ENCODE measurements at regions not wholly inside any gene's neighbourhood (a gene's known extent, or its start where the extent isn't known, plus 50 kb on each side); places are given as distances from the start of the nearest gene placed in this dataset.
"Not testable (repeated sequence)": the region's sequence is repeated elsewhere in the genome, so short reads cannot be mapped to it uniquely, and the experiment has no call there.

DNA sequence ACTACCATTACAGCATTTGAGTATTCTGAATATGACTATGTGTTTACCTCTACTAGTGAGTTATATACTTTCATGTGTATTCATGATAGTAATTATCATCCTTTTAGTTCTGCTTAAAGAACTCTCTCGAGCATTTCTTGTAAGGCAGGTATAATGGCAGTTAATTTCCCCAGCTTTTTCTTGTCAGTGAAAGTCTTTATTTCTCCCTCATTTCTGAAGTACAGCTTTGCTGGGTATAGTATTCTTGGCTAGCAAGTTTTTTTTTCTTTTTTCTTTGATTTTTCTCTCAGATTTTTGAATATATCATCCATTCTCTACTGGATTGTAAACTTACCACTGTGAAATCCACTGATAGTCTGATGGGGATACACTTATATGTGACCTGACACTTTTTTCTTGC lies 165.9 kb upstream of the ARHGAP5 start:
- Histone ChIP-seq H3K27ac (ENCODE audit: low read length) (no peak overlapping the region), H3K4me3 (ENCODE audit: low read length) (no peak overlapping the region), H4K20me1 (ENCODE audit: insufficient read depth, low read length) (no peaks in the 10 kb centered on the region), H3K36me3 (replicated peaks; ENCODE audit: low read depth, low read length) (no peaks in the 10 kb centered on the region), H2AFZ (ENCODE audit: low read depth, low read length) (no peak overlapping the region), H3K9ac (ENCODE audit: low read length) (no peak overlapping the region), H3K27me3 (ENCODE audit: low read depth, low read length) (no peaks in the 10 kb centered on the region), H3K4me1 (ENCODE audit: low read length) (no peaks in the 10 kb centered on the region), H3K9me3 (ENCODE audit: insufficient read depth, low read length) (peaks cover 5% of the 10 kb centered on the region; the same call in 1 of the 2 replicates), H3K4me2 (ENCODE audit: low read length) (no peak overlapping the region), H3K79me2 (ENCODE audit: low read length) (no peaks in the 10 kb centered on the region)
- no peak for TF ChIP-seq EZH2phosphoT487 (IDR thresholded peaks at IDR 0.05; ENCODE audit: low read depth)

DNA sequence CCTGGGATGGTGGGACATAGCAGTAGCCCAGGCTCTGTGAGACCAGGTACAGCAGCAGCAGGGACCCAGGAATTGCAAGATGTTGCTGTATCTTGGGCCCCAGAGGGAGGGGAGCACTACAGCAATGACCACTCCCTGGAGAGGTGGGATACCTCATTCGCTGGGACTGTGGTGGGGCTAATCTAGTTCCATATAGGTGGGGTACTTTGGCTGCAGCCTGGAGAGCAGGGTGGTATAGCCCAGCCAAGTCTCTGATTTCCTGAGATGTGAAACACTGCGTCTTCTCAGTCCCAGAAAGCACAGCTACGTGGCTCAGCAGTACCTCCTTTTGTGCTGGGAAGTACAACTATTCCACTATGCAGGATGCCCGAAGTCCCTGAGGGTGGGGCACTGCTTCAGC lies 163.7 kb upstream of the ARHGAP5 start:
- H3K27me3 ChIP-seq (ENCODE audit: low read depth, low read length), result no peaks in the 10 kb centered on the region
- H3K79me2 ChIP-seq (ENCODE audit: low read length), result no peaks in the 10 kb centered on the region
- H3K9me3 ChIP-seq (ENCODE audit: insufficient read depth, low read length), result peaks cover 5% of the 10 kb centered on the region; the same call in 1 of the 2 replicates
- no peak overlapping the region for H3K9ac ChIP-seq (ENCODE audit: low read length)
- no peak overlapping the region for H3K4me3 ChIP-seq (ENCODE audit: low read length)
- TF ChIP-seq, protein P1, sequence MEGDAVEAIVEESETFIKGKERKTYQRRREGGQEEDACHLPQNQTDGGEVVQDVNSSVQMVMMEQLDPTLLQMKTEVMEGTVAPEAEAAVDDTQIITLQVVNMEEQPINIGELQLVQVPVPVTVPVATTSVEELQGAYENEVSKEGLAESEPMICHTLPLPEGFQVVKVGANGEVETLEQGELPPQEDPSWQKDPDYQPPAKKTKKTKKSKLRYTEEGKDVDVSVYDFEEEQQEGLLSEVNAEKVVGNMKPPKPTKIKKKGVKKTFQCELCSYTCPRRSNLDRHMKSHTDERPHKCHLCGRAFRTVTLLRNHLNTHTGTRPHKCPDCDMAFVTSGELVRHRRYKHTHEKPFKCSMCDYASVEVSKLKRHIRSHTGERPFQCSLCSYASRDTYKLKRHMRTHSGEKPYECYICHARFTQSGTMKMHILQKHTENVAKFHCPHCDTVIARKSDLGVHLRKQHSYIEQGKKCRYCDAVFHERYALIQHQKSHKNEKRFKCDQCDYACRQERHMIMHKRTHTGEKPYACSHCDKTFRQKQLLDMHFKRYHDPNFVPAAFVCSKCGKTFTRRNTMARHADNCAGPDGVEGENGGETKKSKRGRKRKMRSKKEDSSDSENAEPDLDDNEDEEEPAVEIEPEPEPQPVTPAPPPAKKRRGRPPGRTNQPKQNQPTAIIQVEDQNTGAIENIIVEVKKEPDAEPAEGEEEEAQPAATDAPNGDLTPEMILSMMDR (IDR thresholded peaks at IDR 0.05; ENCODE audit: low read depth, low read length), result no peak
- no peak overlapping the region for H3K27ac ChIP-seq (ENCODE audit: low read length)
- H4K20me1 ChIP-seq (ENCODE audit: insufficient read depth, low read length), result no peaks in the 10 kb centered on the region
- no peak overlapping the region for H3K4me2 ChIP-seq (ENCODE audit: low read length)
- no peak overlapping the region for H2AFZ ChIP-seq (ENCODE audit: low read depth, low read length)
- no peaks in the 10 kb centered on the region for H3K36me3 ChIP-seq (replicated peaks; ENCODE audit: low read depth, low read length)
- no peaks in the 10 kb centered on the region for H3K4me1 ChIP-seq (ENCODE audit: low read length)

DNA sequence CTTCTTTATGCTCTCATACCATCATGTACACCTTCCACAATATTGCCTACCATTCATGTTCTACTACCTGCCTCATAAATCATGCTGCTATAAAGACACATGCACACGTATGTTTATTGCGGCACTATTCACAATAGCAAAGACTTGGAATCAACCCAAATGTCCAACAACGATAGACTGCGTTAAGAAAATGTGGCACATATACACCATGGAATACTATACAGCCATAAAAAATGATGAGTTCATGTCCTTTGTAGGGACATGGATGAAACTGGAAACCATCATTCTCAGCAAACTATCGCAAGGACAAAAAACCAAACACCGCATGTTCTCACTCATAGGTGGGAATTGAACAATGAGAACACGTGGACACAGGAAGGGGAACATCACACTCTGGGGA lies 158.8 kb upstream of the ARHGAP5 start:
- H3K4me1 ChIP-seq (ENCODE audit: low read length); H3K4me3 ChIP-seq (ENCODE audit: low read length); H3K27ac ChIP-seq (ENCODE audit: low read length); H4K20me1 ChIP-seq (ENCODE audit: insufficient read depth, low read length); H3K4me2 ChIP-seq (ENCODE audit: low read length); H3K36me3 ChIP-seq (replicated peaks; ENCODE audit: low read depth, low read length); H3K79me2 ChIP-seq (ENCODE audit: low read length); H3K27me3 ChIP-seq (ENCODE audit: low read depth, low read length); H2AFZ ChIP-seq (ENCODE audit: low read depth, low read length); H3K9ac ChIP-seq (ENCODE audit: low read length); H3K9me3 ChIP-seq (ENCODE audit: insufficient read depth, low read length): not testable (repeated sequence)

DNA sequence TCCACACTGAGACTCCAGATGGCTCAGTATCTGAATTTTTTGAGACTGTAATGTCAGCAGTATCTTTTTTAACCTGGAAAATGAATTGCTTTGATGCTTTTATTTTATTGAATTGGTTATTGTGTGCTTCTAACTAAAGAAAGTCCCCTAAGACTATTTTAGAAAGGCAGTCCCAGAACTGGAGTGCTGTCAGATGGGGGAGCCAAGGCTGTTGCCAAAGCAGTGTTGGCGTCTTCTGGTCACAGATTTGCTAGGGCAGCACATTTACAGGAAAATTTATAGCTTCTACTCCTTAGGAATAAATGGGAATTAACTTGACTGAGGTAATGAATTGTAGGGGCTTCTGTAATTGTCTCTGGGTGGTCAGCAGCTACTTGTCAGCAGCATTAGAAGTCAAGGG lies 157.1 kb upstream of the ARHGAP5 start:
- H3K4me2 ChIP-seq (ENCODE audit: low read length), result no peak overlapping the region
- H3K4me1 ChIP-seq (ENCODE audit: low read length), result no peaks in the 10 kb centered on the region
- no peaks in the 10 kb centered on the region for H3K9me3 ChIP-seq (ENCODE audit: insufficient read depth, low read length)
- no peaks in the 10 kb centered on the region for H4K20me1 ChIP-seq (ENCODE audit: insufficient read depth, low read length)
- H3K27me3 ChIP-seq (ENCODE audit: low read depth, low read length), result no peaks in the 10 kb centered on the region
- H2AFZ ChIP-seq (ENCODE audit: low read depth, low read length), result no peak overlapping the region
- TF ChIP-seq, protein P1 (IDR thresholded peaks at IDR 0.05; ENCODE audit: low read depth, low read length), result no peak
- no peak for TF ChIP-seq EZH2phosphoT487 (IDR thresholded peaks at IDR 0.05; ENCODE audit: low read depth)
- H3K9ac ChIP-seq (ENCODE audit: low read length), result no peak overlapping the region
- H3K79me2 ChIP-seq (ENCODE audit: low read length), result no peaks in the 10 kb centered on the region
- no peaks in the 10 kb centered on the region for H3K36me3 ChIP-seq (replicated peaks; ENCODE audit: low read depth, low read length)
- no peak overlapping the region for H3K27ac ChIP-seq (ENCODE audit: low read length)
- H3K4me3 ChIP-seq (ENCODE audit: low read length), result no peak overlapping the region

DNA sequence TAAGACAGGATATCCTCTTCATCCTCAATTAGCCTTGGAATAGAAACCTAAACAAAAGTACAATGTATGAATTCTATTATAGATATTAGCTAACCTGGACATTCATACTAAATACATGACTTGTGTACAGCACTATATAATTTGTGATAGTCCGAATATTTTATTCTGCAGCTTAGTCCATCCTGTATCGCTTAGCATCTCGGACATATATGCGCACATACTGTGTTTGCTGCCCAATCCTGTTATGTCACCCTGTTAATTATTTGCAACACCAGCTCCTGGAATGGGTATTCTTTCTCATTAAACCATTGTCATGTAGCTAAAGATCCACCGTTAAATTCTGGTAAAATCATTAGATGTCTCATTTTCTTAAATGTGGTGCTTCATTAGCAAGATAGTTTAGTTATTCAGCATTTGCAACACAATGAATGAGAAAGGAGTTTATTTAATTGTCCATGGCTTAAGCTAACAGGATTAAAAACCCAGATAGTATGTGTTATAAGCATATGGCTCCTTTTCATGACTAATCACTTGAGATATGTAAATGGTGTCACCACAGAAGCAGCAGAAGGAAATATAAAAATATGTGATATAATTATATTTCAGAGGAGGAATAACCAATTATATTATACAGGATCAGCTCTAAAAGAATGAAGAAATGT lies 156.0 kb upstream of the ARHGAP5 start:
- Histone ChIP-seq H2AFZ (ENCODE audit: low read depth, low read length) (no peak overlapping the region), H3K4me1 (ENCODE audit: low read length) (no peaks in the 10 kb centered on the region), H3K4me3 (ENCODE audit: low read length) (no peak overlapping the region), H3K4me2 (ENCODE audit: low read length) (no peak overlapping the region), H3K27ac (ENCODE audit: low read length) (no peak overlapping the region), H3K36me3 (replicated peaks; ENCODE audit: low read depth, low read length) (no peaks in the 10 kb centered on the region), H3K27me3 (ENCODE audit: low read depth, low read length) (no peaks in the 10 kb centered on the region), H3K9me3 (ENCODE audit: insufficient read depth, low read length) (no peaks in the 10 kb centered on the region), H4K20me1 (ENCODE audit: insufficient read depth, low read length) (no peaks in the 10 kb centered on the region), H3K79me2 (ENCODE audit: low read length) (no peaks in the 10 kb centered on the region), H3K9ac (ENCODE audit: low read length) (no peak overlapping the region)
- no peak for TF ChIP-seq EZH2phosphoT487 (IDR thresholded peaks at IDR 0.05; ENCODE audit: low read depth)
- TF ChIP-seq, protein P1 (IDR thresholded peaks at IDR 0.05; ENCODE audit: low read depth, low read length), result no peak

Measured in OCI-LY3 (cell line).